Ishikawa (cell line): ENCODE measurements at regions not wholly inside any gene's neighbourhood (a gene's known extent, or its start where the extent isn't known, plus 50 kb on each side); places are given as distances from the start of the nearest gene placed in this dataset.

Source experiments
- CEBPB ChIP-seq: IDR thresholded peaks from 2 replicates; pipeline ENCODE4 v1.6.1; 2012
- CREB1 ChIP-seq: IDR thresholded peaks from 2 replicates; pipeline ENCODE4 v1.6.1; 2012; ENCODE audit warnings: low read depth
- EGR1 ChIP-seq: IDR thresholded peaks from 2 replicates; pipeline ENCODE4 v1.6.1; 2012
- EP300 ChIP-seq: IDR thresholded peaks from 2 replicates; pipeline ENCODE4 v1.6.1; 2012; ENCODE audit warnings: borderline replicate concordance
- NFIC ChIP-seq: IDR thresholded peaks from 2 replicates; pipeline ENCODE4 v1.6.1; 2012
- RAD21 ChIP-seq: IDR thresholded peaks from 2 replicates; pipeline ENCODE4 v1.6.1; 2012; ENCODE audit warnings: low read depth
- TAF1 ChIP-seq: IDR thresholded peaks from 2 replicates; pipeline ENCODE4 v1.6.1; 2012; ENCODE audit warnings: low read depth, mild to moderate bottlenecking
- TCF12 ChIP-seq: IDR thresholded peaks from 2 replicates; pipeline ENCODE4 v1.6.1; 2012; ENCODE audit warnings: low read depth
- TEAD4 ChIP-seq: IDR thresholded peaks from 2 replicates; pipeline ENCODE4 v1.6.1; 2012
- USF1 ChIP-seq: IDR thresholded peaks from 2 replicates; pipeline ENCODE4 v1.6.1; 2012
- YY1 ChIP-seq: IDR thresholded peaks from 2 replicates; pipeline ENCODE4 v1.6.1; 2012; ENCODE audit warnings: low read depth
- ZBTB7A ChIP-seq: IDR thresholded peaks from 2 replicates; pipeline ENCODE4 v1.6.1; 2012; ENCODE audit warnings: low read depth
- TF ChIP-seq, protein P1 (sequence below): IDR thresholded peaks from 2 replicates; pipeline ENCODE4 v1.6.1; 2012; ENCODE audit warnings: low read depth, mild to moderate bottlenecking
- TF ChIP-seq, protein P2 (sequence below): IDR thresholded peaks from 2 replicates; pipeline ENCODE4 v1.6.1; 2012

- no peak for TF ChIP-seq TEAD4
- TF ChIP-seq EP300 = no peak
- TF ChIP-seq, protein P1, sequence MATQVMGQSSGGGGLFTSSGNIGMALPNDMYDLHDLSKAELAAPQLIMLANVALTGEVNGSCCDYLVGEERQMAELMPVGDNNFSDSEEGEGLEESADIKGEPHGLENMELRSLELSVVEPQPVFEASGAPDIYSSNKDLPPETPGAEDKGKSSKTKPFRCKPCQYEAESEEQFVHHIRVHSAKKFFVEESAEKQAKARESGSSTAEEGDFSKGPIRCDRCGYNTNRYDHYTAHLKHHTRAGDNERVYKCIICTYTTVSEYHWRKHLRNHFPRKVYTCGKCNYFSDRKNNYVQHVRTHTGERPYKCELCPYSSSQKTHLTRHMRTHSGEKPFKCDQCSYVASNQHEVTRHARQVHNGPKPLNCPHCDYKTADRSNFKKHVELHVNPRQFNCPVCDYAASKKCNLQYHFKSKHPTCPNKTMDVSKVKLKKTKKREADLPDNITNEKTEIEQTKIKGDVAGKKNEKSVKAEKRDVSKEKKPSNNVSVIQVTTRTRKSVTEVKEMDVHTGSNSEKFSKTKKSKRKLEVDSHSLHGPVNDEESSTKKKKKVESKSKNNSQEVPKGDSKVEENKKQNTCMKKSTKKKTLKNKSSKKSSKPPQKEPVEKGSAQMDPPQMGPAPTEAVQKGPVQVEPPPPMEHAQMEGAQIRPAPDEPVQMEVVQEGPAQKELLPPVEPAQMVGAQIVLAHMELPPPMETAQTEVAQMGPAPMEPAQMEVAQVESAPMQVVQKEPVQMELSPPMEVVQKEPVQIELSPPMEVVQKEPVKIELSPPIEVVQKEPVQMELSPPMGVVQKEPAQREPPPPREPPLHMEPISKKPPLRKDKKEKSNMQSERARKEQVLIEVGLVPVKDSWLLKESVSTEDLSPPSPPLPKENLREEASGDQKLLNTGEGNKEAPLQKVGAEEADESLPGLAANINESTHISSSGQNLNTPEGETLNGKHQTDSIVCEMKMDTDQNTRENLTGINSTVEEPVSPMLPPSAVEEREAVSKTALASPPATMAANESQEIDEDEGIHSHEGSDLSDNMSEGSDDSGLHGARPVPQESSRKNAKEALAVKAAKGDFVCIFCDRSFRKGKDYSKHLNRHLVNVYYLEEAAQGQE = no peak
- no peak for TF ChIP-seq ZBTB7A
- TF ChIP-seq, protein P2, sequence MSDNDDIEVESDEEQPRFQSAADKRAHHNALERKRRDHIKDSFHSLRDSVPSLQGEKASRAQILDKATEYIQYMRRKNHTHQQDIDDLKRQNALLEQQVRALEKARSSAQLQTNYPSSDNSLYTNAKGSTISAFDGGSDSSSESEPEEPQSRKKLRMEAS = no peak
- no peak for TF ChIP-seq RAD21
- no peak for TF ChIP-seq TCF12
- no peak for TF ChIP-seq TAF1
- TF ChIP-seq CREB1 = no peak
- no peak for TF ChIP-seq NFIC
- no peak for TF ChIP-seq USF1
- no peak for TF ChIP-seq YY1
- TF ChIP-seq EGR1 = no peak
- TF ChIP-seq CEBPB = no peak
Observed at GRCh38 chr9:16064771-16065170, 511.9 kb downstream of the CCDC171 start.
